ENCODE measurements at regions not wholly inside any gene's neighbourhood (a gene's known extent, or its start where the extent isn't known, plus 50 kb on each side); places are given as distances from the start of the nearest gene placed in this dataset.

DNA sequence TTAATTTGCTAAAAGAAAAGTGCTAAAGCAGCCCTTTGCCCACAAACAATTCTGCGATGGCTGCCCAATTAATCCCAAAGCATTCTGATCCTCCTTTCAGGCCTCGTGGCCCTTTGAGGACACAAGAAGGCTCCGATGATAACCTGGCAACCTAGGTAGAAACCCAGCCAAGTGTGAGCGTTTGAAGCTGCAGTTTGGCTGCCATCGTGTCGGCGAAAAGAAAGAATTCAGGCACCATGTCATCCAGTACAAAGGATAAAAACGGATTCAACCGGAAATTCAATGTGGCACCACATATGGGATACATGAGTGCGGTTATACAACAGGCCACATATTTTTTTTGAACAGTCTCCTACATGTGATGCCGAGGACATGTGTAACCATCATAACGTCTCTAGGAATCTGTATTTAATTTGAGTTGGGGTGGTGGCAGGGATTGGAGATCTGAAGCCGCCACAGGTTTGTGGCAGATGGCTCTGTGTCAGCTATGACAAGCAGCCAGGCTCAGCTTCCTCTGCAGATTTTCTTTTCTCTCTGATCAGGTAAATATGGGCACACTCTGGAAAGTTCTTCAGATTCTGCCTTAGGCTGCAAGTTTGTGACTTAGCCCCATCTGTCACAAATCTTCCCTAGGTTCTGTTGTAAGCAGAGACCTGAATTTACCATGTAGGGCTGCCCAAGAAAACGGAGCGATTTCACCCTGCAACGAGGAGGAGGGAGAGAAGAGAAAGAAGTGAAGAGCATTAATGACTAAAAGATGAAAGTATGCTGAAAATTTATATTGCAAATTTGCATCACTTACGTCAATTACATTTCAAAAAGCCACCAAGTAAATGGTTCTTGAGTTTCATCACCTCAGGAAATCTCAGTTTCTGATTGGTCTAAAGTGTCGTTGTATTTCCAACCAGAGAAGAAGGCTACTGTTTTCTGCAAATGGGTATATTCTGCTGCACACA lies 573.2 kb downstream of the ZEB2 start:
- Mint-ChIP-seq H3K27ac (no peak overlapping the region), H3K9me3 (no peaks in the 10 kb centered on the region), H3K4me1 (peaks cover 1% of the 10 kb centered on the region), H3K4me3 (no peak overlapping the region), H3K36me3 (peaks cover 21% of the 10 kb centered on the region), H3K27me3 (no peaks in the 10 kb centered on the region)
- DNase-seq = no peak

DNA sequence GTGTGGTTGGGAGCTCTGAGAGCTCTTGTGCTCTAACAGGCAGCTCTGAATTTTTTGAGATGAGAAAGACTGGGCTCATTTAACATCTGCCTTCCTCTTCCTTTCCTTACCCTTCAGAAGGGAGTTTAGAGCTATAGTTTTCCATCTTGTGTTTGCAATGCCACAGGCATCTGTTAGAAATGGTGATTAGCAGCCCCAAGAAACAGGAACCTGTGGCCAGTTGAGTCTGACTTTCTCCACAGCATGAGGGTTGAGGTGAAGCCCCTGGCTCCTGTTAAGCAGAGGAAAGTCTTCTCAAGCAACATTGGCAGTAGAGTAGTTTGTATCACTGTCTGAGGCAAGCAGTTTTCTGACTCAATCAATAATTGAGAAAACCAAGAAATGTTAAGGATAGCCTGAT lies 577.4 kb downstream of the ZEB2 start:
- H3K36me3 Mint-ChIP-seq = peaks cover 21% of the 10 kb centered on the region
- peaks cover 35% of the 10 kb centered on the region for H3K27me3 Mint-ChIP-seq
- H3K4me1 Mint-ChIP-seq = peaks cover 18% of the 10 kb centered on the region
- H3K27ac Mint-ChIP-seq = no peak overlapping the region
- no peak for DNase-seq
- H3K4me3 Mint-ChIP-seq = no peak overlapping the region
- no peaks in the 10 kb centered on the region for H3K9me3 Mint-ChIP-seq

DNA sequence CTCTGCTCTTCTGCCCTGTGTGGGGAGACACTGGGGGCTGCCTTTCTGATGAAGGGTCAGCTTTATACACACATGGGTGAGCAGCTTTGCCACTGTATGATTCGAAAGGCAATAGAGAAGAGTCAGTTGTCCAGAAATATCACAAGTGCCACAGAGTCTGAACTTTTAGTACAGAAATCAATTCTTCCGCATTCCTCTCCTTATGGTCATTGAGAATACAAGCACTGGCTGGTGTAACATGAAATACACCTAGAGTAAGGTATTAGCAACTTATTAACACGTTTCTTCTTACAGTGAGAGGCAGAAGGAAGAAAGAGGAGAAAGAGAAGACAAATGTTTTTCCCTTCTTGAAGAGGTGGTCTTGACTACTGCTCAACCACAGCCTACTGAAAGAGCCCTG lies 579.2 kb downstream of the ZEB2 start:
- Mint-ChIP-seq H3K27ac (no peak overlapping the region), H3K4me1 (peaks cover 18% of the 10 kb centered on the region), H3K27me3 (peaks cover 45% of the 10 kb centered on the region), H3K4me3 (no peak overlapping the region), H3K9me3 (no peaks in the 10 kb centered on the region), H3K36me3 (peaks cover 13% of the 10 kb centered on the region)
- no peak for DNase-seq

DNA sequence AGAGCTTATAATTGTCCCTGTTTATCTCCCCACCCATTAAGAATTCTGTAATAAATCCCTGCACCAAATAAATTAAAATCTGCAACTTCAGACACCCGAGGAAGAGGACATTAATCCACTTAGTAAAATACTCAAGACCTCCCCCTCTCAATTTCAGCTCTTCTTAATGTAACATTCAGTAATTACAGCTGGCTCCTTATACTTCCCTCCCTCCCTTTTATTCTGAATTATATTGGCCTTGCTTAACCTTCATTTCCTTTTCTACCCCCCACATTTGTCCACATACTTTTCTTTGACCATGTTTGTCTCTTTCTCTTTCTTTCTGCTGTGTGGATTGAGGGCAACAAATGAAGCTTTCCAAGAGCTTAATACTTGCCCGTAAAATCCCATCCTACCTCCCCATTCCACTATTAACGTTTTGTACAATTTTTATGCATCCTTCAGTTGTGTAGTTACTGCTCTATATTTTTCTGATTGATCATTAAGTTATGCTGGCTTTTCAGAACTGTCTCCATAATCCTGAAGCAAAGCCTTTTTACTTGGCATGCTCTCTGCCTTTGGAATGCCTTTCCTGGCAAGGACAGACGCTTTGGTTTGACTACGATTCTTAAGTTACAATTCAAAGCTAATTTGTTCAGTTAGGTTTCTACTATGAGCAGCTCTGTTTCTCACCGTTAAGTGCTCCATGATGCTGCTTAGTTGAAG lies 580.1 kb downstream of the ZEB2 start:
- no peak for DNase-seq
- no peak overlapping the region for H3K4me3 Mint-ChIP-seq
- H3K27me3 Mint-ChIP-seq = peaks cover 54% of the 10 kb centered on the region
- H3K4me1 Mint-ChIP-seq = peaks cover 18% of the 10 kb centered on the region
- H3K27ac Mint-ChIP-seq = no peak overlapping the region
- H3K36me3 Mint-ChIP-seq = peaks cover 9% of the 10 kb centered on the region
- no peaks in the 10 kb centered on the region for H3K9me3 Mint-ChIP-seq

DNA sequence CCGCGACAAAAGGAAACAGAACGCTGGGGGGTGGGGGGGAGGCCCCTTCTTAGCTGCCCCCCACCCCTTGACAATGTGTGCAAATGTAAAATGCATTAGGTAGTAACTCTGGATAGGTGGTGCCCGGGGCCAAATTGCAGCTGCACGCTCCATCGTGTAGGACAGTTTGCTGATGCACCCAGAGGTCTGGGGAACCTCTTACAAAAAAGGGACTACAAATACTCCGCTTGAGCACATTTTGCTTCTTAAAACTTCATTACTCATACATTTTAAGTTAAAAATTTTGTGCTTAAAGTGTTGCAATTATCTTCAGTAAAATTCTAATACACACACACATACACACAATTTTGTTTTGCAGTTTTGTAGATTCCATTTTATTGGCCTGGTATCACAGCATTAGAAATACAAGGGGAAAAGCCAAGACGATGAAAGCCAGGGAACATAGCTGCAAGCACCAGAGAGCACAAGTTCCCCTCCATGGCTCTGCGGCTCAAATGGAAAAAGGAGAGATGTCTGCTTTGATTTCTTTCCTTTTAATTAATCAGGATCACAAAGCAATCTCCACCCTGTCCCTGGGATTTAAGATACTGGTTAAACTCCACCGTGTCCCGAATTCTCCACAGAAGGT lies 582.1 kb downstream of the ZEB2 start:
- Mint-ChIP-seq H3K4me3 (peak overlapping the region; percentile 52), H3K27ac (no peak overlapping the region)

DNA sequence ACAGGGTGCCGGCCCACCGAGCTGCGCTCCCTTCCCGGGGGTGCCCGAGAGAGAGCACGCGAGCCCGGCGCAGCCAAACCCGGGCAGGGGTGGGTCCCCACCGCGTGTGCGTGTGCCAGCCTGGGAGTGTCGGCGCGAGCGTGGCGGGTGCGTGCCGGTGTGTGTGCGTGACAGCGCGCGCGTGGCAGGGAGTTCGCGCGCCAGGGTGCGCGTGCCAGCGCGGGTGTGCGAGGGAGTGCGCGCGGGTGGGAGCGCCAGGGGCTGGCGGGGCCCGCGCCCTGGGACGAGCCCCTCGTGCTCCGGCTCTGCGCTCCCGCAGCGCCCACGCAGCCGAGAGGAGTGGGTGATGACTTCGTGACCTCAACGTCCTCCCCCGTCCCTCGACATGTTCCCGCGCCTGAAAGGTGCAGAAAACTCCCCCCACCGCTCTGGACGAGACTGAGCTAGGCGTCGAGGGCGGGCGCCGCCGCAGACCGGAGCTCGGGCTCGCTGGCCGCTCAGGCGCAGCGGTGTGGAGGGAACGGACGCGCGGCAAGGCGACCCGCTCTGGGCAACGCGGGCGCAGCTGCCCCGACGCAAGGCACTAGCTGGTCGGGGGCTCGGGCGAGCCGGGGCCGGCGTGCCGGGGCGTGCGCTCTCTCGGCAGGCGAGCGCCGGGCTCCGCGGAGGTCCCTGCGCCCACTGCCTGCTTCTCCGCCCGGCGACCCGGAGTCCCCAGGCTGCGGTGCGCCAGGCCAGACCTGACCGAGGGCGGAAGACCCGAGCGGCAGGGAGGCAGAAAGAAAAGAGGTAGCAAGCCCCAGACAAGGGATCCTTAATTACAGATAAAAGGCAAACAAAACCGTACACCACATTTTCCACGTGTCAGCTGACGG lies 582.8 kb downstream of the ZEB2 start:
- peak overlapping the region; percentile 70 for H3K4me3 Mint-ChIP-seq
- no peaks in the 10 kb centered on the region for H3K9me3 Mint-ChIP-seq
- H3K36me3 Mint-ChIP-seq = peaks cover 1% of the 10 kb centered on the region
- peaks cover 18% of the 10 kb centered on the region for H3K4me1 Mint-ChIP-seq
- DNase-seq = peak; percentile 39
- H3K27me3 Mint-ChIP-seq = peaks cover 76% of the 10 kb centered on the region
- H3K27ac Mint-ChIP-seq = no peak overlapping the region

More for the DNA sequence above, 582.1 kb downstream of the ZEB2 start:
- Mint-ChIP-seq H3K27me3 (peaks cover 69% of the 10 kb centered on the region), H3K9me3 (no peaks in the 10 kb centered on the region), H3K36me3 (peaks cover 6% of the 10 kb centered on the region), H3K4me1 (peaks cover 18% of the 10 kb centered on the region)
- peak; percentile 2 for DNase-seq

DNA sequence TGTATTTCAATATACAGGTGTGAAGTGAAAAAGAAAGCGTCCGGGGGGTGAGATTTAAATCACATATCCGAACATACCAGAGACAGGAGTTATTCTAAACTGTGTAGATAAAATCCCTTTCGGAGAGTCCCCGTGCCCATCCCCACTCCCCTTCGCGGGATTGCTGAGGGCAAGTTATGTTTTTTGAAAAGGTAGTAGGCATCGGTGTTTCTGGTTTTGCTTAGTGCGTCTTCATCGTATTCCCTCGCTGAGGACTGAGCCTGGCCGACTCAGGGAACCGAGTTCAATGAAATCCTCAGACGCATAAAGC lies 583.4 kb downstream of the ZEB2 start:
- H3K4me1 Mint-ChIP-seq = peaks cover 18% of the 10 kb centered on the region
- H3K27me3 Mint-ChIP-seq = peaks cover 82% of the 10 kb centered on the region
- DNase-seq = no peak
- no peaks in the 10 kb centered on the region for H3K9me3 Mint-ChIP-seq
- H3K4me3 Mint-ChIP-seq = peak overlapping the region; percentile 70
- H3K36me3 Mint-ChIP-seq = no peaks in the 10 kb centered on the region
- no peak overlapping the region for H3K27ac Mint-ChIP-seq

DNA sequence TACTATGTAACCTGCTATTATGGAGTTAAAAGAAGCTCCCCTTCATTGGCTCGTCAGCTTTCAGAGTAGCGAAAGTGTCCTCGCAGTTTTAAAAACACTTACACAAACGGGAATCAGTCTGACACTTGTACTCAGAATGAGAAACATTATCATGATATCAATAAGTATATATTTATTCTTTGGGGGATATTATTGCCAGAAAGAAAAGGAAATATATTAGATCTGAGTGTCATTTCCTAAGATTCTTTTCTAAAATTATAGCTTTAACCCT lies 584.5 kb downstream of the ZEB2 start:
- H3K9me3 Mint-ChIP-seq = peaks cover 1% of the 10 kb centered on the region
- H3K4me1 Mint-ChIP-seq = peaks cover 14% of the 10 kb centered on the region
- H3K36me3 Mint-ChIP-seq = no peaks in the 10 kb centered on the region
- DNase-seq = no peak
- H3K4me3 Mint-ChIP-seq = no peak overlapping the region
- H3K27me3 Mint-ChIP-seq = peaks cover 80% of the 10 kb centered on the region
- H3K27ac Mint-ChIP-seq = no peak overlapping the region

DNA sequence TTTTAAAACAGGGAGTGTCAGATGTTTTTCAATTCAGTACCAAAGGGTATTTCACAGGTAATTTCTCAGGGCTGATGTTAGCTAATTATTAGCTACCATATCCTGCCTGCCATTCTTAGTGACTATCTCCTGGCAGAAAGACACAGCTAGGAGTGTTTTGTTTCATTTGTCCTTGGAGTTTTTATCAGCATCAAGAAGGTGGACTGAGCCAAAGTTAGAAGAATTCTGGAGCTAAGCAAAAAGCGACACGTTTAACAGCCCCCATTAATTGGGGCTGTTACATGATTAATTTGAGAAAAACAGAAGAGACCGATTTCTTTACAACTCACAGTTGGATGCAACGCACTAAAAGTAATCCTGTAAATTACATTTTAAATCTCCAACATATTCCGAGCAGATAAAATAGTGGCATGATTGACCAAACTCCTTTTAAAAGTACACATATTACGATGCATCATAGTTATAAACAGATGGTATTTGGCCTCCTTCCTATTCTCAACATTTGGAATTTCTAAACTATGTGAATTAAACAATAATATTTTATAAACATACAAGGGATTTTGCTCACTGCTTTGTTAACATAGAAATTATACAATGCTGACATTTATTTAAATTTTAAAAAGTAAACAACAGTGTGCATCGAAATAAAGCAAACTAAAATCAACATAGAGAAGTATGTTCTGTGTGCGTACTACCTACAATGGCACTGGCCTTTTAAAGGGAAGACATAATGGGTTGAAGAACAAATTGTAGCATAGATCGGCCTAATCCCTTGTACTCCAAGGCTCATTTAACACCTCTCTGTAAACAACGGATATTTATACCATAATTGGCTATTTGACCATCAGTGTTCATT lies 585.1 kb downstream of the ZEB2 start:
- Mint-ChIP-seq H3K4me1 (peaks cover 14% of the 10 kb centered on the region), H3K36me3 (no peaks in the 10 kb centered on the region), H3K27me3 (peaks cover 78% of the 10 kb centered on the region), H3K27ac (no peak overlapping the region), H3K9me3 (peaks cover 1% of the 10 kb centered on the region), H3K4me3 (no peak overlapping the region)
- no peak for DNase-seq

DNA sequence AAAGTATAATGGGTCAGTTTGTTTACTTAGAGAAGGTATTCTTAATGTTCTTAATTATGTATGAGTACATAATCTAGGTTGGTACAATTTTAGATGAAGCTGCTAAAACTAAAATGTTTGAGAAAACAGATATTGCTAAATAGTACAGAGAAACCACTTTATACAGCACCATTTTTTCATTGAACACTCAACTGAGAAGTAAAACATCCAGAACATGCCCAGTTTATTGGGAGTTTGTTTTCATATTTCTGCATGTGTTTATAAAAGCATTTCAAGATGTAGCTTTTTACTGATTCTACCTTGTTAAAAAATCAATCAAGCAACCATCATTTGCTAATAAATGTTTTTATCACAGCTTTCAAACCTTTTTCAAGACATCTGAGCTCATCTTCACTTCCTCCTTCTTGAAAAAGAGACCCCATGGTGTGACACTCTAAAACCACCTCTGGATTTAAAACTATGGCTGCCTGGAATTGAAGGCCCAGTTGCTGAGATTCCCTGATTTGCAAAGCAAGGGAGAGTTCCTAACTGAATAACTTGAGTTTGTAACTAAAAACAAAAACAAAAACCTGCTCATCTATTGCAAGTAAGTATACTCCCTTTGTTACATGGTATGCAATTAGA lies 585.9 kb downstream of the ZEB2 start:
- Mint-ChIP-seq H3K4me1 (peaks cover 13% of the 10 kb centered on the region), H3K27ac (no peak overlapping the region), H3K4me3 (no peak overlapping the region), H3K27me3 (peaks cover 74% of the 10 kb centered on the region), H3K36me3 (no peaks in the 10 kb centered on the region), H3K9me3 (peaks cover 1% of the 10 kb centered on the region)
- no peak for DNase-seq

DNA sequence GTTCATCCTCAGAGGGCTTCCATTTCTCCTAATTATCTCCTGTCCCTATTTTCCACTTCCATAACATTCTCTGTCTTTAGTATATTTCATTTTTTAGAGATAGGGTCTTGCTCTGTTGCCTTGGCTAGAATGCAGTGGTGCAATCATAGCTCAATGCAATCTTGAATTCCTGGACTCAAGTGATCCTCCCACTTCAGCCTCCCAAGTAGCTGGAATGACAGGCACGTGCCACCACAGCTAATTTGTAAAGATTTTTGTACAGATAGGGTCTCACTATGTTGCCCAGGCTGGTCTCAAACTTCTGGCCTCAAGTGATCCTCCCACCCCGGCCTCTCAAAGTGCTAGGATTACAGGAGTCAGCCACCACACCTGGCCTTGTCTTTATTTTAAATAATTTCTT lies 589.0 kb downstream of the ZEB2 start:
- Mint-ChIP-seq H3K36me3 (no peaks in the 10 kb centered on the region), H3K27ac (no peak overlapping the region), H3K9me3 (peaks cover 1% of the 10 kb centered on the region), H3K4me3 (no peak overlapping the region), H3K27me3 (peaks cover 67% of the 10 kb centered on the region), H3K4me1 (no peaks in the 10 kb centered on the region)
- no peak for DNase-seq

DNA sequence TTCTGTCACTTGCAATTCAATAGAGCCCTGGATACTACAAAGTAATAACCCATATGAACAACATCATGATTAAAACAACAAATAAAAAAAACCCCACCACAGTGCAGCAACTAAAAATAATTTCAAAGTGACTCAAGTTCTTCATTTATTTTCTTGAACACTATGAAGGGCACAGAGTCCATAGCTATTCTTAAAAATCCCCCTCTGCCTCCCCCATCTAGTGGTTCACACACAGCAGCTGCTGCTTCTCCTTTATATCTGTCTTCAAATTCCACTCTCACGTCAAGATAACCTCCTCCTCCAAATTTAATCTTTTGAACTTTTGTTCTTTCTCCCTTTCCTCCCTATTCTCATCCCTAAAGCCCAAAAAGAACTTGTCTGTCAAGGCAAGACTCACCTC lies 591.3 kb downstream of the ZEB2 start:
- no peak overlapping the region for H3K27ac Mint-ChIP-seq
- no peak for DNase-seq
- peaks cover 1% of the 10 kb centered on the region for H3K9me3 Mint-ChIP-seq
- peaks cover 52% of the 10 kb centered on the region for H3K27me3 Mint-ChIP-seq
- H3K36me3 Mint-ChIP-seq = no peaks in the 10 kb centered on the region
- H3K4me3 Mint-ChIP-seq = no peak overlapping the region
- H3K4me1 Mint-ChIP-seq = no peaks in the 10 kb centered on the region

DNA sequence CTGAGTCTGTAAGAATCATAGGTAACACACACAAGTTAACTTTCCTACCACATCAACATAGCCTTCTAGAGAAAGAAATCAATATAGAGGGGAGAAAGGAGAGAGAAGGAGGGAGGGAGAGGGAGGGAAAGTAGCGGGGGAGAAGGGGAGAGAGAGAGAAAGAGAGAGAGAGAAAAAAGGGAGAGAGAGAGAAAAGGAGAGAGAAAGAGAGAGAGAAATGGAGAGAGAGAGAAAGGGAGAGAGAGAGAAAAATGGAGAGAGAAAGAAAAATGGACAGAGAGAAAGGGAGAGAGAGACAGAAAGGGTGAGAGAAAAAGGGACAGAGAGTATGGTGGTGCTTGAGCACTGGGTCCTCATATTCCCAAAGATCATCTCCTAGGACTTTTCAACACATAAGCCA lies 591.7 kb downstream of the ZEB2 start:
- Mint-ChIP-seq H3K27me3 (peaks cover 48% of the 10 kb centered on the region), H3K27ac (no peak overlapping the region), H3K36me3 (no peaks in the 10 kb centered on the region), H3K4me3 (no peak overlapping the region), H3K4me1 (no peaks in the 10 kb centered on the region), H3K9me3 (peaks cover 1% of the 10 kb centered on the region)
- no peak for DNase-seq

DNA sequence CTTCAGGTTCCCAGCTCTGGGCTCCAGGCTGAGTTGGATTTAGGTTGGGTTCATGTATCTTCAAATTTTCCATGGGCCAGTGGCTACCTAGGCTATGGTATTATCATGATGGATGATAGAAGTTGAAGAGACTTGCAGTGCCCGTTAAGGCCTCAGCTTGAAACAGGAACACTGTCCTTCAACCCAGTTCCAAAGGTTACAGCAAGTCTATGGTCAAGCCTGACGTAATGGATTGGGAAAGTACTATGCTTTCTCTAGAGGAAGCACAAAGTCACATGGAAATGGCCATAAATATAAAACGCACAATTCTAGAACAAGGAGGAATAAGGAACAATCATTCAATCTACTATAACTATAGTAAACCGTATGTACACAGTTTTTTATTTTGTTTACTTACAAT lies 593.2 kb downstream of the ZEB2 start:
- H3K9me3 Mint-ChIP-seq = peaks cover 1% of the 10 kb centered on the region
- H3K4me1 Mint-ChIP-seq = no peaks in the 10 kb centered on the region
- no peak overlapping the region for H3K27ac Mint-ChIP-seq
- peaks cover 36% of the 10 kb centered on the region for H3K27me3 Mint-ChIP-seq
- no peak overlapping the region for H3K4me3 Mint-ChIP-seq
- H3K36me3 Mint-ChIP-seq = no peaks in the 10 kb centered on the region
- no peak for DNase-seq
